Inflammatory macrophage (primary cell): ENCODE measurements at regions not wholly inside any gene's neighbourhood (a gene's known extent, or its start where the extent isn't known, plus 50 kb on each side); places are given as distances from the start of the nearest gene placed in this dataset.

Experiments
- DNase-seq, 2 donors: peaks; one replicate each; pipeline ENCODE4 v3.0.0-alpha.2; 2020 to 2022

- DNase-seq = no peak
Observed at GRCh38 chr4:132901224-132901623, 247.9 kb upstream of the PCDH10 start.

DNA sequence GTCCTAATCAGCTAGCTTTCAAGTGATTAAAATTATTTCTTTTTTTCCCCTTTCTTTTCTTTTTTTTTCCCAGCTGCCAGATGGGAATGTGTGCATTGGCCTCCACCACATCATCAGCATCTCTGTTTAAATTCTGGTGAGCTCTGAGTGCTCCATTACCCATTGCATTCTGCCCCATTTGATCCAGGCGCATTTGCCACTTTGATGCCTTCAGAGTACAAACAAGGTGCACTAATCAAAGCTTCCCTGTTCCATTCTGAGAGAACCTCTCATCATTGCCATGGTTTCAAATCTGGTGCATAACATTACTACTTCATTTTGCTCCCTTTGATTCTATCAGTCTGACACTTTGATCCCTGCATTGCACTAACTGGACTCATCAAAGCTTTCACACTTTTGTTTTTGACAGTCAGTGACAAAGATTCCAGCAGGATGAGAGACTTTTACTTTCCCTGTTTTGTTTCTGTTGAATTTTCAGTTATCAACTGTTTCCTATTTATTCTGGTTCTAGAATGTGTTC is 238.8 kb upstream of the PCDH10 start:
- no peak for DNase-seq

- DNase-seq = no peak
Observed at GRCh38 chr4:132918096-132918495, 231.0 kb upstream of the PCDH10 start.

DNA sequence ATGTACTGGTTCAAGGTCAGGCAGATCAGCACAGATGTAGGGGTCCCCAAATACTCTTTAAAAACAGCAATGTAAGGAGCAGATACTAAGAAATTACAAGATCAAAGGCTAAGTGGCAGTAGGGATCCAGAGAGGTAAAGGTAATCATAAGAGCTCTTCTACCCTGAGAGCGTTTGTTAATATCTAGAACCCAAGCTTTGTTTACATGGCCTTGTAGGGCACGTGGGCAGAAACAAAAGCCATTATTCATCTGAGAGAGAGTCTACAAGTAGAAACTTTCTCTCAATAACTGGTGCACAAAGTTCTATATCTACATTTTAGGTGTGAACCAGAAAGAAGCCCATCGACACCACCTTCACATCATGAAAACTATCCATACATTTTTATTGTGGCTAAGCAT is 225.6 kb upstream of the PCDH10 start:
- DNase-seq = no peak

- no peak for DNase-seq
Observed at GRCh38 chr4:132934911-132935310, 214.2 kb upstream of the PCDH10 start.

GRCh38 chr4:132955146-132955545 is 193.9 kb upstream of the PCDH10 start:
- no peak for DNase-seq

DNA sequence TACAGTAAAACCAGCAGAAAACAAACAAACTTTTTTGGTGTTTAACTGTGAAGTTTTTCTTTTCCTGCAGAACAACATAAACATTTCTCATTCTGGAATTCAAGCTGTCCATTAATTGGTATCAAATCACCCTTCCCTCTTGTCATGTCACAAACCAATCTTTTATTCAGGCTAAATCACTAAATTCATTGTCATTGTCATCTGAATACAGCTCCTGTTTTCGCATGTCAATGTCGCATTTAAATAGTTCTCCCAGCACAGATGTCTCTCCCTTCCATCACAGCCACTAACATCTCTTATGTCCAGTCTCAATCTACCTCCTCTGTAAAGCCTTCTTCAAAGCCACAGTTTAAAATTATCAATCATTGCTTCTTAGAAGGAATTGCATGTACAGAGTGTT is 192.1 kb upstream of the PCDH10 start:
- no peak for DNase-seq

- no peak for DNase-seq
Observed at GRCh38 chr4:132958457-132959263, 190.4 kb upstream of the PCDH10 start.

- no peak for DNase-seq
Observed at GRCh38 chr4:132981611-132982010, 167.5 kb upstream of the PCDH10 start.

GRCh38 chr4:132982151-132982550 is 166.9 kb upstream of the PCDH10 start:
- no peak for DNase-seq

DNA sequence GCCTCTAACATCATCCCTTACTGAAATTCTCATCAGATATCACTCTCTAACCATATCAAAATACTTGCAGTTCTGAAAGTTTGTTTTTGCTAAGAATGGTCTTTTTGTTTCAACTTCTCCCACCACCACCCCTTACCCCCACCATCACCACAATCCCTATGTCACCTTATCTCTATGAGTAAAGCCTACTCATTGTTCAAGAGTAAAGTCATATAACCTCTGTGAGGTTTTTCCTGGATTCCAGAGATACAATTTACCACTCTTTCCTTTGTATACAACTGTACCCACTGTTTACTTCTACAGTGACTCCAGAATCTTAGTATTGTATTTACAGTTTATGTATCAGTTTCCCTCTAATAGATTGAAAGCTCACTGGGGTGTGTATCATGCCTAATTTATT is 158.0 kb upstream of the PCDH10 start:
- no peak for DNase-seq

- no peak for DNase-seq
Observed at GRCh38 chr4:132992686-132993085, 156.4 kb upstream of the PCDH10 start.

- DNase-seq = no peak
Observed at GRCh38 chr4:132998585-132999230, 150.4 kb upstream of the PCDH10 start.

GRCh38 chr4:133000012-133000411 is 149.1 kb upstream of the PCDH10 start:
- DNase-seq = no peak

GRCh38 chr4:133003169-133003568 is 145.9 kb upstream of the PCDH10 start:
- no peak for DNase-seq

DNA sequence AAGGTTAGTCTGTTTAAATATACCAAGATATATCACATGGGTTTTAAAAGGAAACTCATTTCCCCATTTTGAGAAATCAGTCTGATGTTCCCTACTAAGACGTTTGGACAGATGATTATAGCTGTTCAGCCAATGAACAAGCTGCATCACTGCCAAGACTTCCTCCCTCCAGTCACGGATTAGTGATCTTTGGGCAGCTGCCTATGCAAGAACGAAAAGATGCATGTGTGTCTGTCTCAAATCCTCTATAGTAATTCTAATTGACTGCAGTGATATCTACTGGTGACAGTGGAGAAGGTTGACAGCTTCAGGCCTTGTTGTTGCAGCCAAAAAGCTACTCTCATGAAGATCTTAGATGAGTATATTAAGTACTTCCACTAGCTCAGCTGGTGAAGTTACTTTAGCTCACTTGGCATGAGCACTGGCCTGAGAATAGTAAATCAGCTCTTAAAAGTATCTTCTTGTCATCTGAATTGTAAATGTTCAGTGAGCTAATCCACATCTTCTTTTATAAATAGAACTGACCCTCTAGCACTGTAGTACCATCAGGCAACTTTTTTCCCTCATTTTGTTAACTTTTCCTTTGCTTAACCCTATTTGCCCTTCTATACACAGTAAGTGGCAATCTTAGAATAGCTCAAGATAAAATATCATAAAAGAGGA is 134.5 kb upstream of the PCDH10 start:
- DNase-seq = no peak

GRCh38 chr4:133045288-133045687 is 103.8 kb upstream of the PCDH10 start:
- no peak for DNase-seq

- DNase-seq = no peak
Observed at GRCh38 chr4:133046156-133046555, 102.9 kb upstream of the PCDH10 start.

- no peak for DNase-seq
Observed at GRCh38 chr4:133058701-133059100, 90.4 kb upstream of the PCDH10 start.

- no peak for DNase-seq
Observed at GRCh38 chr4:133059117-133059516, 90.0 kb upstream of the PCDH10 start.

DNA sequence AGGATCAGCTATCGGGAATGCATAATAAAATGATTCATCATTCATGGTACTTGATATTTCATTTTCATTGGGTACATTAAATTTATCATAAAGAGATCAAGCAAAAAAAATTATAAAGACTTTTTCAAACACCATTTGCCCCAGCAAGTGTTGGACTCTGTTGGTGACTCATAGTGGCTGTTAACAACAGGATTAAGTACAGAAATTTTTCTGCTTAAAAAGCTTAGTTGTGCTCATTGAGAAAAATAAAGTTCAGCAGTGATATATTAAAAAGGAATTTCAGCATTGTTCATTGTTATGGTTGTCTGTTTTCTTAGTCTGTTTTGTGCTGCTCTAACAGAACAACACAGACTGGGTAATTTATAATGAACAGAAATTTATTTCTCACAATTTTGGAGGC is 86.2 kb upstream of the PCDH10 start:
- DNase-seq = no peak

- no peak for DNase-seq
Observed at GRCh38 chr4:133068083-133068482, 81.0 kb upstream of the PCDH10 start.

DNA sequence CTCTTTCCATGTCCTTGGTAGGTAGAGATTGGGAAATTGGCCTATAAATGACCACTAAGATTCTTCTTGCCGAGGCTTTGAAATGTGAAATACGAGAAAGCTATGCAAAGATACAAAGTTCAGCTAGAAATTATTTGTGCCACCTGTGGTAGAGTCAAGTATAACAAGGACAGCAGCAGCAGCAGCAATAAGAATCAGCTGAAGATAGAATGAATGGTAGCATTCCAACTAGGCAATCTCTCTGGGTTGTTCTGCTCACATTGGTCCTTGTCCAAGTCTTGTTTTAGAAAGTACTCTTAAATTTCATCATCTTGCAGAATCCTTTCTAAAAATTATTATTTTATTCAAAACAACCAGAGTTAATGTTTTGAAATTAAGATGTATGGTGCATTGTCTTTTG is 67.8 kb upstream of the PCDH10 start:
- no peak for DNase-seq

DNA sequence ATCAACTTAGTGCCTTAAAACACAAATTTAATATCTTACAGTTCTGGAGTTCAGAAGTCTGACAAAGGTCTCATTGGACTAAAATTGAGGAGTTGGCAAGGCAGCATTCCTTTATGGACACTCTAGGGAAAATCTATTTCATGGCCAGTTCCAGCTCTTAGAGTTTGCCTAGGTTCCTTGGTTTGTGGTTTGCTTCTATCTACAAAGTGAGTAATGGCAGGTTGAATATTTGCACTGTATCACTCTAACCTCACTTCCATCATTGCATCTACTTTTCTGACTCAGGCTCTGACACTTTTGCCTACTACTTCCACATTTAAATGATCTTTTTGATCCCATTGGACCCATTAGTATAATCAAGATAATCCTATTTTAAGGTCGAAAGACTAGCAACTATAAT is 64.7 kb upstream of the PCDH10 start:
- DNase-seq = no peak
